Daoy (cell line): ENCODE measurements at regions not wholly inside any gene's neighbourhood (a gene's known extent, or its start where the extent isn't known, plus 50 kb on each side); places are given as distances from the start of the nearest gene placed in this dataset.
"Not testable (repeated sequence)": the region's sequence is repeated elsewhere in the genome, so short reads cannot be mapped to it uniquely, and the experiment has no call there.

Source experiments
- DNase-seq: peaks from one replicate; pipeline ENCODE4 v3.0.0-alpha.2; 2015; ENCODE audit warnings: low read depth

- no peak for DNase-seq
These were observed 89.0 kb downstream of the NAF1 start for GRCh38 chr4:163077680-163078079.

DNA sequence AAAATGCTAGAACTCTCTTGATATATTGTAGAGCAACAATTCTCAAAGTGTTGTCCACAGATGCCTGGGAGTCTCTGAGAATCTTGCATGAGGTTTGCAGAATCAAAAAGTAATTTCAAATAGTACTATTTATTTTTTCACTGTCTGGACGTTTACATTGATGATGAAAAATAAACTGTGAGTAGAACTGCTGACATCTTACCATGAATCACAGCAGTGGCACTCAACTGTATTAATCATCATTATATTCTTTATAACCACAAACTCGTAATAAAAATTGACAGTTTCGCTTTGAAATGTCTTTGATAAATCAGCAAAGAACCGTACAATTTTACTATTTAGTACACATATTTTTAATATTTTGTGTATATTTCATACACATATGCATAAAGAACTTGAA is 94.5 kb downstream of the NAF1 start:
- DNase-seq: no peak

DNA sequence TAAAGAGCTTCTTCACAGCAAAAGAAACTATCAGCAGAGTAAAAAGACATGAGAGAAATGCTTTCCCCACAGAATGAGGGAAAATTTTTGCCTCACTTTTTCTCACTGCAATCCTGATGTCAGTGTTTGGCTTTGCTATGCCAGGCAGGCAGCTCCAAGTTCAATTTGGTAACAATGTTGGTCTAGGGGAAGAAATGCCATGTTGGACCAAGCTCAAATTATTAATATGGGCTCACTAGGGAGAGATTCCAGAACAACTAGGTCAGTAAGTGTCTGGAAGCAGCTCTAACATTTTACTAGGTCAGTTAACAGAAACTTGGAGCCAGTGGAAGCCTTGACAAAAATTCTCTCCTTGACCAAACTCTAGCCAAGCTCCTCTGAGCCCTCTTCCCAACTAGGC is 95.4 kb downstream of the NAF1 start:
- no peak for DNase-seq

- DNase-seq: peak; percentile 1
These were observed 96.7 kb downstream of the NAF1 start for GRCh38 chr4:163070023-163070422.

DNA sequence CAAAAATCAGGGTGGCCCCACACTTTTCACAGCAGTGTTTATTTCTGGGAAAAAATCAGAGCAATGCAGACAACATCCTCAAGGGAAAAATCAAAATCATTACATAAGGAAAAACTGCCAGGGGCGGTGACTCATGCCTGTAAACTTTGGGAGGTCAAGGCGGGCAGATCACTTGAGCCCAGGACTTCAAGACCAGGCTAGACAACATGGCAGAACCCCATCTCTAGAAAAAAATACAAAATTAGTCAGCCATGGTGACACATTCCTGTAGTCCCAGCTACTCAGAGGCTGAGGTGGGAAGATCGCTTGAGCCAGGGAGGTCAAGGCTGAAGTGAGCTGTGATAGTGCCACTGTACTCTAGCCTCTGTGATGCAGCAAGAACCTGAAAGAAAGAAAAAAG is 102.8 kb downstream of the NAF1 start:
- peak; percentile 20 for DNase-seq

- DNase-seq: peak; percentile 1
These were observed 118.2 kb downstream of the NAF1 start for GRCh38 chr4:163048447-163048846.

- no peak for DNase-seq
These were observed 124.4 kb downstream of the NAF1 start for GRCh38 chr4:163042306-163042705.

- DNase-seq: no peak
These were observed 149.6 kb downstream of the NAF1 start for GRCh38 chr4:163017135-163017534.

- DNase-seq: no peak
These were observed 153.9 kb downstream of the NAF1 start for GRCh38 chr4:163012816-163013215.

DNA sequence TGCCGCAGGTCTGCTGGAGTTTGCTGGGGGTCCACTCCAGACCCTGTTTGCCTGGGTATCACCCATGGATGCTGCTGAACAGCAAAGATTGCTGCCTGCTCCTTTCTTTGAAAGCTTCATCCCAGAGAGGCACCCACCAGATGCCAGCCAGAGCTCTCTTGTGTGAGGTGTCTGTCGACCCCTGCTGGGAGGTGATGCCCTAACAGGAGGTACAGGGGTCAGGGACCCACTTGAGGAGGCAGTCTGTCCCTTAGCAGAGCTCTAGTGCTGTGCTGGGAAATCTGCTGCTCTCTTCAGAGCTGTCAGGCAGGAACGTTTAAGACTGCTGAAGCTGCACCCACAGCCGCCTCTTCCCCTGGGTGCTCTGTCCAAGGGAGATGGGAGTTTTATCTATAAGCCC is 162.7 kb downstream of the NAF1 start:
- no peak for DNase-seq

- no peak for DNase-seq
These were observed 178.2 kb downstream of the NAF1 start for GRCh38 chr4:162988530-162988929.

DNA sequence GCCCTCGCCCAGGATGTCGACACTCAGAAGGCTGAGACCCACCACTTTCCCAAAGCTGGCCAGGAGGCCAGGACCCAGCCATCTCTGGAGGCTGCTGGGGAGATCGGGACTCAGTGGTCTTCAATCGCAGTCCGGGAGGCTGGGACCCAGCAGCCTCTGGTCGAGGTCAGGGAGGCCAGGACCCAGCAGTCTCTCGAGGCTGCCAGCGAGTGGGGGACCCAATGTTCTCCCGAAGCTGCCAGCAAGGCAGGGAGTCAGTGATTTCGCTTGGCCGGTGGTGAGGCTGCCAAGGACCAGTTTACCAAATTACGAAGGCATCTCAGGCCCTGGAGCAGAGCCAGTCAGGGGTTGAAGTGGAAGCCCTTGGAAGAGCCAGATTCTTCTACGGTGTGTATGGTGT is 181.6 kb downstream of the NAF1 start:
- no peak for DNase-seq

DNA sequence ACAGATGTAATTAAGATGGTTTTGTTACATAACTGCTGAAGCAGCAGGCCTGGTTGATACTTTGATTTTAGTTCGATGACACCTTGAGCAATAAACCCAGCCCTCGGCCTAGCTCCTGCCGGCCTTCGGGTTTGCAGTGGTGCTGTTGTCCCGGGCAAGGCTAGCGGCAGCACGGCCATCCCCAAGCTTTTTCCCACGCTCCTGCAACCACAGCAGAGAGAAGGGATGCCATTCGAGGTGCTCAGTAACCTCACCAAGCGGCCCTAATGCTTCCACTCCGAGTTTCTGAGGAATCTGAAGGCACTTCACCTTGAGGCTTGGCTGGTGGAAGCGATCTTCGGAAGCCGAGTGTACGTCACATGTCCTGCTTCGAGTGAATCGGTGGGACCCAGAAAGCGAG is 182.1 kb downstream of the NAF1 start:
- no peak for DNase-seq

- no peak for DNase-seq
These were observed 184.9 kb downstream of the NAF1 start for GRCh38 chr4:162981823-162982222.

DNA sequence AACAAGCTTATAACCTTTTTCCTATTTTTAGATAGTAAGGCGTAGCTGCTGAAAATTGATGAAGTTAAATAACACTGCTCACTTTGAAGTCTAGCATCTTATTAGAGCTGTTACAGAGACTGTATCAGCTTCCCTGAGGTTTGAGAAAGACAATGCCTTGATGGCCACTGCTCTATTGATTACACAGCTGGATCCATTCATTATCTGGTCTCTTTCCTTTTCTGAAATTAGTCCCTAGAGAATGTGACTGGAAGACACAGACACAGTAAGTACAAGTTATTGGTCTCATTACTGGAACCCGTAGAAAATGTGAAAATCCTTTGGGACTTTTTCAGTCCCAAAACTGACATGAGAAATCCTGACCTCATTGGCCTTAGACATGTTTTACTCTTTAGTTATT is 188.3 kb downstream of the NAF1 start:
- no peak for DNase-seq

- DNase-seq: no peak
These were observed 188.9 kb downstream of the NAF1 start for GRCh38 chr4:162977788-162978187.

GRCh38 chr4:162972661-162973330 is 193.9 kb downstream of the NAF1 start:
- no peak for DNase-seq

DNA sequence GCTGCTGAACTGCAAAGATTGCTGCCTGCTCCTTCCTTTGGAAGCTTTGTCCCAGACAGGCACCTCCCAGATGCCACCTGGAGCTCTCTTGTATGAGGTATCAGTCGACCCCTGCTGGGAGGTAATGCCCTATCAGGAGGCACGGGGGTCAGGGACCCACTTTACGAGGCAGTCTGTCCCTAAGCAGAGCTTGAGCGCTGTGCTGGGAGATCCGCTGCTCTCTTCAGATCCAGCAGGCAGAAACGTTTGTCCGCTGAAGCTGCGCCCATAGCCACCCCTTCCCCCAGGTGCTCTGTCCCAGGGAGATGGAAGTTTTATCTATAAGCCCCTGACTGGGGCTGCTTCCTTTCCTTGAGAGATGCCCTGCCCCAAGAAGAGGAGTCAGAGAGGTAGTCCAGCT is 197.5 kb downstream of the NAF1 start:
- DNase-seq: no peak

- not testable (repeated sequence) for DNase-seq
These were observed 200.7 kb downstream of the NAF1 start for GRCh38 chr4:162965978-162966377.

DNA sequence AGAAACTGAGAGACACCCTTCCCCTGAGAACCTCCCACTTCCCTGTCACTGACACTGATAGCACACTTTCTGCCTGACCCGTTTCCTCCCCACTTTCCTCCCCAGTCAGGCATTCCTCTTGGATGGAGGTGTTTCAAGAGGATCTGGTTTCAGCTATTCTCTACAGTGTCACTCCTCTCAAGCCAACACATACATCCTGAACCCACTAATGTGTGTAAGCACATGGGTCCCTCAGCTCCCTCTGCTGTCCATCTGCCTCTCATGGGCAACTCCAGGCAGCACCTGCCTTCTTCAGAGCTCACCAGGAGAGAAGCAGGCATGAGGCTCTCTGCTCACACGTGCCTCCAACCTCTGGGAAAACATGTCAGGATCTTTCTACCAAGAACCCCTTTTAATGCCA is 207.6 kb downstream of the NAF1 start:
- no peak for DNase-seq

GRCh38 chr4:162957521-162958143 is 209.1 kb downstream of the NAF1 start:
- DNase-seq: no peak

DNA sequence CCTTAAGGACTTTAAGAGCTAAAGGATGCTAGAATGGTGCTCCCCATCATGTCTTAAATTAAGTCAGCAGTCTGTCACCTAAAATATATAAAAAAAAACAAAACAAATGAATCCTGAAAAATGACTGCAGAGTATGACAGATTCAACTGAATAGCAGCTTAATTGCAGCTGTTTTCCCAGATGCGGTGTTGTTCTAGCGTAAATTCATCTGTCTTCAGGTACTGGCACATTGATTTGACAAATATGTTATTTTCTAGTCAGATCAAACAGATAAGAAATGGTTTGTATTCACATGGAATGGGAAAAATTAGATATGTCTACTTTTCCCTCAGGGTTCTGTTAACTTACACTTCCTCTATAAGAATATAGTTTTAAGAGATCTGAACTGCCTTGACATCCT is 211.7 kb downstream of the NAF1 start:
- DNase-seq: no peak

GRCh38 chr4:162952232-162952631 is 214.5 kb downstream of the NAF1 start:
- peak; percentile 23 for DNase-seq

- no peak for DNase-seq
These were observed 221.0 kb downstream of the NAF1 start for GRCh38 chr4:162945713-162946112.
